ENCODE measurements at regions not wholly inside any gene's neighbourhood (a gene's known extent, or its start where the extent isn't known, plus 50 kb on each side); places are given as distances from the start of the nearest gene placed in this dataset.

- no peak for TF ChIP-seq CTCF (IDR thresholded peaks at IDR 0.05; ENCODE audit: borderline replicate concordance, extremely low read depth, low read length, poor library complexity, severe bottlenecking)
- no peak for TF ChIP-seq EZH2 (IDR thresholded peaks at IDR 0.05; ENCODE audit: borderline replicate concordance, low read depth, low read length, severe bottlenecking)
These were observed 74.9 kb upstream of the HTR4 start for GRCh38 chr5:148729182-148729581.
